GM12872 (cell line): ENCODE measurements at regions not wholly inside any gene's neighbourhood (a gene's known extent, or its start where the extent isn't known, plus 50 kb on each side); places are given as distances from the start of the nearest gene placed in this dataset.

Experiments
- TF ChIP-seq, protein P1 (sequence below): IDR thresholded peaks from 3 replicates; pipeline ENCODE4 v1.5.1; 2011; ENCODE audit warnings: low read depth, mild to moderate bottlenecking, low read length, moderate library complexity; ENCODE audit not compliant: insufficient read depth

DNA sequence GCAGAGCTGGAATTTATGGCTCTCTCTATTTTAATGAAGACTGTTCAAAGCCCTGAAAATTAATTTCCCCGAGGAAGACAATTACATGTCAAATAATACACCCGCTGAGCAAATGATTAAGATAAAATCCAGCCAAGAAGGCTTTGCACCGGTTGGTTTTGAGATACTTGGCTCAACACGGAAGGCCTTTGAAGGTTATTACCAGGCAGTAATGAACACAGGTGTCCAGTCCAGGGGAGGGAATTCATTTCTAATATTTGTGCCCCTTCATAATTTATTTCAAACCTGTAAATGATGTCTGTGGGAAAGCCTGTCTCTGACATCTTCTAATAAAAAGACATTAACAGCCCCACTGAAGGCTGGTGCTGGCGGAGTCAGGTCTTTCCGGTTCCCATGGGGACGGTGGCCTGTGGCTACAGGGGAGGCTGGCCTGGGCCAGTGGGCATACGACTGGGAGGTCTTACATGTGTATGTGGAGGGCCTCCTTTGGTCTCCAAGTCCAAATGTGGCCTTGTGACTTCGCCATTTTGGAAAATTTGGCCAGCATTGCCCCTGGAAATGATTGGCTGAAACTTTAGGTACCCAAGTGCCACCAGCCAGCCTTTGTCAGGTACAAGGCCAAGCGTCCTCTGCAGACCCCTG is 49.9 kb upstream of the IQSEC1 start:
- TF ChIP-seq, protein P1, sequence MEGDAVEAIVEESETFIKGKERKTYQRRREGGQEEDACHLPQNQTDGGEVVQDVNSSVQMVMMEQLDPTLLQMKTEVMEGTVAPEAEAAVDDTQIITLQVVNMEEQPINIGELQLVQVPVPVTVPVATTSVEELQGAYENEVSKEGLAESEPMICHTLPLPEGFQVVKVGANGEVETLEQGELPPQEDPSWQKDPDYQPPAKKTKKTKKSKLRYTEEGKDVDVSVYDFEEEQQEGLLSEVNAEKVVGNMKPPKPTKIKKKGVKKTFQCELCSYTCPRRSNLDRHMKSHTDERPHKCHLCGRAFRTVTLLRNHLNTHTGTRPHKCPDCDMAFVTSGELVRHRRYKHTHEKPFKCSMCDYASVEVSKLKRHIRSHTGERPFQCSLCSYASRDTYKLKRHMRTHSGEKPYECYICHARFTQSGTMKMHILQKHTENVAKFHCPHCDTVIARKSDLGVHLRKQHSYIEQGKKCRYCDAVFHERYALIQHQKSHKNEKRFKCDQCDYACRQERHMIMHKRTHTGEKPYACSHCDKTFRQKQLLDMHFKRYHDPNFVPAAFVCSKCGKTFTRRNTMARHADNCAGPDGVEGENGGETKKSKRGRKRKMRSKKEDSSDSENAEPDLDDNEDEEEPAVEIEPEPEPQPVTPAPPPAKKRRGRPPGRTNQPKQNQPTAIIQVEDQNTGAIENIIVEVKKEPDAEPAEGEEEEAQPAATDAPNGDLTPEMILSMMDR: no peak
